Hepatocyte (in vitro differentiated cells): ENCODE measurements at regions not wholly inside any gene's neighbourhood (a gene's known extent, or its start where the extent isn't known, plus 50 kb on each side); places are given as distances from the start of the nearest gene placed in this dataset.
A peak's percentile ranks its signal among the peaks of the same experiment; 100 is the strongest.

Experiments
- DNase-seq: peaks from one replicate; pipeline ENCODE4 v3.0.0-alpha.2; 2016; ENCODE audit warnings: low spot score
- H2AFZ ChIP-seq: fragments of 200-600 bp; sonication (generic); 2 replicates; pipeline ENCODE4 v1.6.0; 2016; ENCODE audit warnings: antibody characterized with exemption, mild to moderate bottlenecking
- H3K27ac ChIP-seq: fragments of 200-600 bp; sonication (generic); 2 replicates; pipeline ENCODE4 v1.5.1; 2016; ENCODE audit warnings: mild to moderate bottlenecking
- H3K27me3 ChIP-seq: fragments of 200-600 bp; sonication (generic); 2 replicates; pipeline ENCODE4 v1.6.1; 2016
- H3K36me3 ChIP-seq: fragments of 200-600 bp; sonication (generic); replicated peaks from 2 replicates; pipeline ENCODE4 v1.5.1; 2016; ENCODE audit warnings: low read depth; ENCODE audit not compliant: insufficient read depth
- H3K4me1 ChIP-seq: fragments of 200-600 bp; sonication (generic); 2 replicates; pipeline ENCODE4 v1.5.1; 2016; ENCODE audit warnings: mild to moderate bottlenecking, moderate library complexity; ENCODE audit not compliant: insufficient read depth
- H3K4me2 ChIP-seq: fragments of 200-600 bp; sonication (generic); 2 replicates; pipeline ENCODE4 v1.6.0; 2016
- H3K4me3 ChIP-seq: fragments of 200-600 bp; sonication (generic); 2 replicates; pipeline ENCODE4 v1.5.1; 2016; ENCODE audit warnings: mild to moderate bottlenecking
- H3K79me2 ChIP-seq: fragments of 200-600 bp; sonication (generic); 2 replicates; pipeline ENCODE4 v1.6.0; 2017; ENCODE audit warnings: mild to moderate bottlenecking
- H3K9me2 ChIP-seq: fragments of 200-600 bp; sonication (generic); replicated peaks from 2 replicates; pipeline ENCODE4 v1.6.0; 2017; ENCODE audit warnings: mild to moderate bottlenecking; ENCODE audit not compliant: insufficient read depth
- H3K9me3 ChIP-seq: fragments of 200-600 bp; sonication (generic); 2 replicates; pipeline ENCODE4 v1.5.1; 2016; ENCODE audit warnings: low read depth, mild to moderate bottlenecking
- H4K20me1 ChIP-seq: fragments of 200-600 bp; sonication (generic); 2 replicates; pipeline ENCODE4 v1.6.0; 2016; ENCODE audit warnings: mild to moderate bottlenecking; ENCODE audit not compliant: insufficient read depth, poor library complexity, severe bottlenecking
- EZH2 ChIP-seq: fragments of 200-600 bp; sonication (generic); IDR thresholded peaks from 2 replicates; pipeline ENCODE4 v1.6.1; 2016; ENCODE audit warnings: antibody characterized with exemption, mild to moderate bottlenecking, borderline replicate concordance
- EZH2phosphoT487 ChIP-seq: fragments of 200-600 bp; sonication (generic); IDR thresholded peaks from one replicate; pipeline ENCODE4 v1.6.1; 2018; ENCODE audit warnings: antibody characterized with exemption, mild to moderate bottlenecking, low read depth, moderate library complexity; ENCODE audit not compliant: unreplicated experiment, severe bottlenecking
- WGBS: methylation state at CpG from one replicate; pipeline ENCODE4 v1.1.6; 2016; ENCODE audit warnings: low lambda C conversion rate; ENCODE audit errors: missing lambda C conversion rate; 5-methylcytosine and 5-hydroxymethylcytosine counted together
- TF ChIP-seq, protein P1 (sequence below): fragments of 200-600 bp; sonication (generic); IDR thresholded peaks from 2 replicates; pipeline ENCODE4 v1.5.1; 2016; ENCODE audit warnings: antibody characterized with exemption, mild to moderate bottlenecking; ENCODE audit not compliant: poor library complexity

DNA sequence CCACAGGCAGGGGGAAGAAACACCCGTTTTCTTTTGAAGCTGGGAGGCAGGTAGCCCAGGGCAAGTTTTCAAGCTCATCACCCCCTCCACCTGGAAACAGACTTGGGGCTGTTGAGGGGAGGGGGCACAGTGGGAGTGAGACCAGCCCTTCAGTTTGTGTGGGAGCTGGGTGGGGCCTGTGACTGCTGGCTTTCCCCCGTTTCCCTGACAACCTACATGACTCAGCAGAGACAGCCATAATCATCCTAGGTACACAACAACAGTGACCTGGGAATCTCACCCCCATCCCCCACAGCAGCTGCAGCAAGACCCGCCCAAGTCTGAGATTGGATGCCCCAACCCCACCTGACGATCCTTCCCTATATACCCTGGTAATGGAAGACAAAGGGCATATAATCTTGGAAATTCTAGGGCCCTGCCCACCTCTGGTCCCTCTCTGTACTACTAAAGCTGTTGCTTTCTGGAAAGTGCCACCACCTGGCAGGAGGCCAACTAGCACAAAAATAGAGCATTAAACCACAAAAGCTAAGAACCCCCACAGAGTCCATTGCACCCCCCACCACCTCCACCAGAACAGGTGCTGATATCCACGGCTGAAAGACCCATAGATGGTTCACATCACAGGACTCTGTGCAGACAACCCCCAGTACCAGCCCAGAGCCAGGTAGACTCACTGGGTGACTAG, 422.2 kb upstream of the SGO1 start:
- no peaks in the 10 kb centered on the region for H3K9me3 ChIP-seq
- H4K20me1 ChIP-seq, result no peaks in the 10 kb centered on the region
- H3K4me3 ChIP-seq, result no peak overlapping the region
- no peak for DNase-seq
- no peaks in the 10 kb centered on the region for H3K36me3 ChIP-seq
- H3K4me1 ChIP-seq, result no peaks in the 10 kb centered on the region
- H3K9me2 ChIP-seq, result no peaks in the 10 kb centered on the region
- H3K79me2 ChIP-seq, result no peaks in the 10 kb centered on the region
- H3K27me3 ChIP-seq, result no peaks in the 10 kb centered on the region
- 83% methylated on average over 5 of the region's 5 CpGs for WGBS
- no peak overlapping the region for H2AFZ ChIP-seq
- no peak for TF ChIP-seq EZH2phosphoT487
- TF ChIP-seq, protein P1, sequence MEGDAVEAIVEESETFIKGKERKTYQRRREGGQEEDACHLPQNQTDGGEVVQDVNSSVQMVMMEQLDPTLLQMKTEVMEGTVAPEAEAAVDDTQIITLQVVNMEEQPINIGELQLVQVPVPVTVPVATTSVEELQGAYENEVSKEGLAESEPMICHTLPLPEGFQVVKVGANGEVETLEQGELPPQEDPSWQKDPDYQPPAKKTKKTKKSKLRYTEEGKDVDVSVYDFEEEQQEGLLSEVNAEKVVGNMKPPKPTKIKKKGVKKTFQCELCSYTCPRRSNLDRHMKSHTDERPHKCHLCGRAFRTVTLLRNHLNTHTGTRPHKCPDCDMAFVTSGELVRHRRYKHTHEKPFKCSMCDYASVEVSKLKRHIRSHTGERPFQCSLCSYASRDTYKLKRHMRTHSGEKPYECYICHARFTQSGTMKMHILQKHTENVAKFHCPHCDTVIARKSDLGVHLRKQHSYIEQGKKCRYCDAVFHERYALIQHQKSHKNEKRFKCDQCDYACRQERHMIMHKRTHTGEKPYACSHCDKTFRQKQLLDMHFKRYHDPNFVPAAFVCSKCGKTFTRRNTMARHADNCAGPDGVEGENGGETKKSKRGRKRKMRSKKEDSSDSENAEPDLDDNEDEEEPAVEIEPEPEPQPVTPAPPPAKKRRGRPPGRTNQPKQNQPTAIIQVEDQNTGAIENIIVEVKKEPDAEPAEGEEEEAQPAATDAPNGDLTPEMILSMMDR, result no peak
- TF ChIP-seq EZH2, result no peak
- no peak overlapping the region for H3K4me2 ChIP-seq
- no peak overlapping the region for H3K27ac ChIP-seq

- Histone ChIP-seq H3K4me2 (no peak overlapping the region), H3K9me2 (no peaks in the 10 kb centered on the region)
- no peak for DNase-seq
Measured at GRCh38 chr3:20604659-20605058, 418.7 kb upstream of the SGO1 start.

DNA sequence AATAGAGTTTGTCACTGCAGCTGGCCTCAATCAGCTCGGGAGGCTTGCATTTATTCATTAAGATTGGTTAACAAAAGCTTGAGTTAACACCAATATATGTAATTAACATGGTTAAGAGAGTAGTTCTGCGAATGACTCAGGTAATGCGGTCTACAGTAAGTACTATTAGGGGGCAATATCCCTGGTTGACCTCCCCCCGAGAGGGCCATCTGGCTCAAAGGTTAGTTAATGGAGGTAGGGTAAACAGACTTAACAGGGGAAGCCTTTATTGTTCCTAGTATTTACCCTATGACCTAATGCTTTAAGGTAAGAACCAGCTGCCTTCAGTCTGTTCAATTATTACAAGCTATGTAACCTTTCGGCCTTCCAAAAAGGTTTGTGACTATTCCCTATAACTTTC, 403.3 kb upstream of the SGO1 start:
- no peak overlapping the region for H3K4me2 ChIP-seq
- H2AFZ ChIP-seq, result no peak overlapping the region
- WGBS, result 67% methylated on average over 5 of the region's 5 CpGs
- no peak for DNase-seq
- peak overlapping the region; percentile 9 for H3K27ac ChIP-seq
- H3K79me2 ChIP-seq, result no peaks in the 10 kb centered on the region
- no peaks in the 10 kb centered on the region for H3K9me2 ChIP-seq
- H3K4me3 ChIP-seq, result no peak overlapping the region
- TF ChIP-seq, protein P1, result no peak
- TF ChIP-seq EZH2phosphoT487 (no peak), EZH2 (no peak)
- no peaks in the 10 kb centered on the region for H4K20me1 ChIP-seq
- no peaks in the 10 kb centered on the region for H3K9me3 ChIP-seq
- no peaks in the 10 kb centered on the region for H3K27me3 ChIP-seq
- H3K36me3 ChIP-seq, result no peaks in the 10 kb centered on the region
- no peaks in the 10 kb centered on the region for H3K4me1 ChIP-seq

More at GRCh38 chr3:20604659-20605058, 418.7 kb upstream of the SGO1 start:
- Histone ChIP-seq H3K4me1 (no peaks in the 10 kb centered on the region), H3K9me3 (no peaks in the 10 kb centered on the region), H2AFZ (no peak overlapping the region), H3K4me3 (no peak overlapping the region), H4K20me1 (no peaks in the 10 kb centered on the region), H3K27ac (no peak overlapping the region), H3K79me2 (no peaks in the 10 kb centered on the region), H3K36me3 (no peaks in the 10 kb centered on the region), H3K27me3 (no peaks in the 10 kb centered on the region)
- TF ChIP-seq, protein P1, result no peak
- TF ChIP-seq EZH2 (no peak), EZH2phosphoT487 (no peak)
